Panc1 (cell line): ENCODE measurements at regions not wholly inside any gene's neighbourhood (a gene's known extent, or its start where the extent isn't known, plus 50 kb on each side); places are given as distances from the start of the nearest gene placed in this dataset.

ENCODE experiments used
- ATAC-seq: fragments of 200-7000 bp; cut with Tn5 transposase; 2 replicates; pipeline ENCODE4 v1.9.1; 2020; ENCODE audit warnings: mild to moderate bottlenecking, moderate library complexity
- BruUV-seq: library from RNA; stranded (reverse); fragments of 400-500 nt; replicated peaks from 2 replicates; lab custom pipeline; 2021; lab: Mats Ljungman, UMichigan
- CTCF ChIA-PET: fragments of 300-600 bp; sonication (Branson Sonifier 250); formaldehyde crosslinking; loops from one replicate; lab custom pipeline; 2022; ENCODE audit warnings: antibody characterized with exemption; lab: Charles Lee
- POLR2A ChIA-PET: fragments of 300-600 bp; sonication (Branson Sonifier 250); formaldehyde crosslinking; loops from one replicate; lab custom pipeline; 2022; ENCODE audit warnings: antibody characterized with exemption; lab: Charles Lee
- DNase-seq: peaks from one replicate; pipeline ENCODE4 v3.0.0-alpha.2; 2010; ENCODE audit warnings: low read depth, low spot score
- H3K27ac ChIP-seq: 2 replicates; pipeline ENCODE4 v1.5.1; 2011; ENCODE audit warnings: mild to moderate bottlenecking, low read length, inconsistent platforms
- H3K27me3 ChIP-seq: fragments of 200-500 bp; sonication (Bioruptor generic); 2 replicates; pipeline ENCODE4 v1.6.0; 2014; ENCODE audit warnings: low read length, inconsistent platforms; ENCODE audit not compliant: control insufficient read depth, insufficient read depth
- H3K36me3 ChIP-seq: fragments of 200-500 bp; sonication (Bioruptor generic); 2 replicates; pipeline ENCODE4 v1.5.1; 2014; ENCODE audit warnings: inconsistent platforms, mild to moderate bottlenecking, low read length, moderate library complexity; ENCODE audit not compliant: control insufficient read depth, insufficient read depth
- H3K4me1 ChIP-seq: 2 replicates; pipeline ENCODE4 v1.5.1; 2011; ENCODE audit warnings: inconsistent platforms, mild to moderate bottlenecking, low read length, moderate library complexity; ENCODE audit not compliant: control insufficient read depth, insufficient read depth
- H3K4me3 ChIP-seq, 2 experiments: 2 replicates each; pipeline ENCODE4 v1.5.1; 2011 to 2012; ENCODE audit warnings: low read depth in 2 of 2, low read length in 2 of 2, mild to moderate bottlenecking in 2 of 2, inconsistent platforms in 1 of 2, moderate library complexity in 1 of 2
- H3K9me3 ChIP-seq: fragments of 200-500 bp; sonication (Bioruptor generic); 2 replicates; pipeline ENCODE4 v1.5.1; 2014; ENCODE audit warnings: low read depth, mild to moderate bottlenecking, inconsistent platforms, low read length, moderate library complexity; ENCODE audit not compliant: control insufficient read depth, insufficient read depth
- POLR2AphosphoS5 ChIP-seq: IDR thresholded peaks from 2 replicates; pipeline ENCODE4 v1.6.1; 2012; ENCODE audit warnings: mild to moderate bottlenecking, low read depth, low read length, moderate library complexity
- SIN3A ChIP-seq: IDR thresholded peaks from 2 replicates; pipeline ENCODE4 v1.6.1; 2012; ENCODE audit warnings: low read depth, mild to moderate bottlenecking, low read length, moderate library complexity, borderline replicate concordance; ENCODE audit not compliant: insufficient read depth
- TCF7L2 ChIP-seq: IDR thresholded peaks from 2 replicates; pipeline ENCODE4 v1.6.1; 2011; ENCODE audit warnings: mild to moderate bottlenecking, low read depth, low read length, inconsistent platforms
- in situ Hi-C: cut with HindIII; loops from 2 replicates; pipeline ENCODE4 v1.10.0; 2016; ENCODE audit warnings: low sequenced_read_pairs, low pct_unique_long_range_greater_than_20kb
- intact Hi-C: fragments of 100-400 bp; cut with micrococcal nuclease; formaldehyde crosslinking; loops from one replicate; pipeline ENCODE4 v1.10.0; 2022; ENCODE audit not compliant: unreplicated experiment
- TF ChIP-seq, protein P1 (sequence below), 2 experiments: IDR thresholded peaks; 2 replicates each; pipeline ENCODE4 v1.6.1; 2011 to 2012; ENCODE audit warnings: low read depth in 2 of 2, control low read depth in 1 of 2, low read length in 1 of 2, mild to moderate bottlenecking in 1 of 2, moderate library complexity in 1 of 2; ENCODE audit not compliant: insufficient read depth in 1 of 2
- TF ChIP-seq, protein P2 (sequence below): fragments of 450-650 bp; IDR thresholded peaks from 2 replicates; pipeline ENCODE4 v1.5.1; 2017; ENCODE audit warnings: mild to moderate bottlenecking

DNA sequence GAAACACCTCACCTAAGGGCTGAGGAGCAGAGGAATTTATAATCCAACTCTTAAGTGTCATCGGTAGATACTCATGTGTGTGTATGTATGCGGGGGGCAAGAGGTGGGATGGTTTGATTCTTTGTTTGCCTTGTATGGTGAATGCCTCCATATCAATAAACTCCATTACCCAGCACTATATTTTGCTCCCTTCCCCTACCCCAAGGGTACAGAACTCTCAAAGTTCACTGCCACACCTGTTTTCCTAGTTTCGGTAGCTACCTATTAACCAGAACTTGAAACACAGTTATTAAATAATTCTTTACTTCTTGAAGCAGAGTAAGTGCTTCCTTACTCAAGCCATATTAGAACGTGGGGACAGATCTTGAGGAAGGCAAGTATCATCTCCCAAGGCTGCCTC is 400.8 kb upstream of the SUCLG2 start:
- POLR2A ChIA-PET, result no interaction called here
- TF ChIP-seq SIN3A, result no peak
- TF ChIP-seq, protein P1, sequence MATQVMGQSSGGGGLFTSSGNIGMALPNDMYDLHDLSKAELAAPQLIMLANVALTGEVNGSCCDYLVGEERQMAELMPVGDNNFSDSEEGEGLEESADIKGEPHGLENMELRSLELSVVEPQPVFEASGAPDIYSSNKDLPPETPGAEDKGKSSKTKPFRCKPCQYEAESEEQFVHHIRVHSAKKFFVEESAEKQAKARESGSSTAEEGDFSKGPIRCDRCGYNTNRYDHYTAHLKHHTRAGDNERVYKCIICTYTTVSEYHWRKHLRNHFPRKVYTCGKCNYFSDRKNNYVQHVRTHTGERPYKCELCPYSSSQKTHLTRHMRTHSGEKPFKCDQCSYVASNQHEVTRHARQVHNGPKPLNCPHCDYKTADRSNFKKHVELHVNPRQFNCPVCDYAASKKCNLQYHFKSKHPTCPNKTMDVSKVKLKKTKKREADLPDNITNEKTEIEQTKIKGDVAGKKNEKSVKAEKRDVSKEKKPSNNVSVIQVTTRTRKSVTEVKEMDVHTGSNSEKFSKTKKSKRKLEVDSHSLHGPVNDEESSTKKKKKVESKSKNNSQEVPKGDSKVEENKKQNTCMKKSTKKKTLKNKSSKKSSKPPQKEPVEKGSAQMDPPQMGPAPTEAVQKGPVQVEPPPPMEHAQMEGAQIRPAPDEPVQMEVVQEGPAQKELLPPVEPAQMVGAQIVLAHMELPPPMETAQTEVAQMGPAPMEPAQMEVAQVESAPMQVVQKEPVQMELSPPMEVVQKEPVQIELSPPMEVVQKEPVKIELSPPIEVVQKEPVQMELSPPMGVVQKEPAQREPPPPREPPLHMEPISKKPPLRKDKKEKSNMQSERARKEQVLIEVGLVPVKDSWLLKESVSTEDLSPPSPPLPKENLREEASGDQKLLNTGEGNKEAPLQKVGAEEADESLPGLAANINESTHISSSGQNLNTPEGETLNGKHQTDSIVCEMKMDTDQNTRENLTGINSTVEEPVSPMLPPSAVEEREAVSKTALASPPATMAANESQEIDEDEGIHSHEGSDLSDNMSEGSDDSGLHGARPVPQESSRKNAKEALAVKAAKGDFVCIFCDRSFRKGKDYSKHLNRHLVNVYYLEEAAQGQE (IDR thresholded peaks at IDR 0.05; ENCODE audit: insufficient read depth in 1 of 2, low read depth in 2 of 2, low read length in 1 of 2), result no peak
- TF ChIP-seq, protein P2, sequence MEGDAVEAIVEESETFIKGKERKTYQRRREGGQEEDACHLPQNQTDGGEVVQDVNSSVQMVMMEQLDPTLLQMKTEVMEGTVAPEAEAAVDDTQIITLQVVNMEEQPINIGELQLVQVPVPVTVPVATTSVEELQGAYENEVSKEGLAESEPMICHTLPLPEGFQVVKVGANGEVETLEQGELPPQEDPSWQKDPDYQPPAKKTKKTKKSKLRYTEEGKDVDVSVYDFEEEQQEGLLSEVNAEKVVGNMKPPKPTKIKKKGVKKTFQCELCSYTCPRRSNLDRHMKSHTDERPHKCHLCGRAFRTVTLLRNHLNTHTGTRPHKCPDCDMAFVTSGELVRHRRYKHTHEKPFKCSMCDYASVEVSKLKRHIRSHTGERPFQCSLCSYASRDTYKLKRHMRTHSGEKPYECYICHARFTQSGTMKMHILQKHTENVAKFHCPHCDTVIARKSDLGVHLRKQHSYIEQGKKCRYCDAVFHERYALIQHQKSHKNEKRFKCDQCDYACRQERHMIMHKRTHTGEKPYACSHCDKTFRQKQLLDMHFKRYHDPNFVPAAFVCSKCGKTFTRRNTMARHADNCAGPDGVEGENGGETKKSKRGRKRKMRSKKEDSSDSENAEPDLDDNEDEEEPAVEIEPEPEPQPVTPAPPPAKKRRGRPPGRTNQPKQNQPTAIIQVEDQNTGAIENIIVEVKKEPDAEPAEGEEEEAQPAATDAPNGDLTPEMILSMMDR, result no peak
- no peak for TF ChIP-seq TCF7L2
- TF ChIP-seq POLR2AphosphoS5, result no peak
- Histone ChIP-seq H3K4me3 (no peak overlapping the region), H3K27me3 (no peaks in the 10 kb centered on the region), H3K4me1 (no peaks in the 10 kb centered on the region), H3K27ac (no peak overlapping the region), H3K36me3 (no peaks in the 10 kb centered on the region), H3K9me3 (no peaks in the 10 kb centered on the region)
- BruUV-seq, result no TSS peak
- DNase-seq (no peak), ATAC-seq (no peak)
- in situ Hi-C loops, result no loop called here
- CTCF ChIA-PET, result no interaction called here
- intact Hi-C loops, result no loop called here

DNA sequence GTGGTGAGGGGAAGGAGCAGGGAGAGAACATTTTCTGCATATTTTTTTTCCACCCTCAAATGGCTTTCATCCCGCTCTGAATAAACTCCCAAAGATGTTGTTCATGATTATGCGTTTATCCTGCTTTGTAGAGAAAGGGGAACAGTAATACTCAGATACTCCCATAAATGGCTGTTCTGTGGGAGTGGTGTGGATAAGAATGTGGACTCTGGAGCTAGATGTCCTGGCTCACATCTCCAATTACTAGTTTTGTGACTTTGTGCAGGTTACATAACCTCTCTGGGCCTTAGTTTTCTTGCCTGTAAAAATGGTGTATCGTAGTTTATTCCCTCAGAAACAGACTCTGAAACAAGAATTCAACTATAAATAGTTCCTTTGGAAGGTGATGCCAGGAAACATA is 395.4 kb upstream of the SUCLG2 start:
- intact Hi-C loops (no loop called here), in situ Hi-C loops (no loop called here)
- Histone ChIP-seq H3K4me3 (no peak overlapping the region), H3K36me3 (no peaks in the 10 kb centered on the region), H3K27ac (no peak overlapping the region), H3K9me3 (no peaks in the 10 kb centered on the region), H3K27me3 (no peaks in the 10 kb centered on the region), H3K4me1 (no peaks in the 10 kb centered on the region)
- CTCF ChIA-PET, result no interaction called here
- POLR2A ChIA-PET, result no interaction called here
- ATAC-seq, result no peak
- no peak for DNase-seq
- no peak for TF ChIP-seq POLR2AphosphoS5
- no peak for TF ChIP-seq TCF7L2
- TF ChIP-seq, protein P2, result no peak
- TF ChIP-seq SIN3A, result no peak
- TF ChIP-seq, protein P1 (IDR thresholded peaks at IDR 0.05; ENCODE audit: insufficient read depth in 1 of 2, low read depth in 2 of 2, low read length in 1 of 2), result no peak
- BruUV-seq, result no TSS peak
